ENCODE measurements at regions not wholly inside any gene's neighbourhood (a gene's known extent, or its start where the extent isn't known, plus 50 kb on each side); places are given as distances from the start of the nearest gene placed in this dataset.

DNA sequence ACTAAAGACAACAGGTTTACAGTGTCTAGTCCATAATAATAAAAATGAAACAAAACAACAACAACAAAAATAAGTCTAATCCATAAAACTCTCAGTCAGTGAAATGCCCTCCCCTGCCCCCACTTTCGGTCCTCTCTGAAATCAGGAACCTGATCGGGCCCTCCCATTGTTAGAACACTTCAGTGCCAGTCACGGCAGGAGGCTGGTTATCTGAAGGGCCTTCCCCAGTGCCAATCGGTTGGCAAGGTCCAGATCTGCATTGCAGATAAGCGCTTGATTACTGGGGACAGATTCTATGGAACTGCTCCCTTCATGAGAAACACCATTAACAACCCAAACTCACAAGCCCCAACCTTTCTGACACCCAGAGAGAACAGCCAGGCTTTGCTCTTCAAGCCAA lies 72.2 kb upstream of the EEPD1 start:
- Histone ChIP-seq H3K36me3 (ENCODE audit: control insufficient read depth in 2 of 2, insufficient read depth in 2 of 2, low read length in 1 of 2) (no peaks in the 10 kb centered on the region), H3K27ac (ENCODE audit: low read depth in 2 of 2, low read length in 1 of 2) (no peak overlapping the region), H3K4me3 (ENCODE audit: low read depth in 1 of 2, low read length in 2 of 2) (no peak overlapping the region), H3K4me1 (ENCODE audit: control insufficient read depth in 2 of 2, insufficient read depth in 2 of 2, low read length in 1 of 2) (peaks cover 0 to 2% of the 10 kb centered on the region in 2 donors), H3K9me3 (ENCODE audit: control insufficient read depth in 2 of 2, insufficient read depth in 1 of 2, low read depth in 1 of 2, low read length in 1 of 2) (no peaks in the 10 kb centered on the region), H3K27me3 (ENCODE audit: control insufficient read depth in 1 of 2, insufficient read depth in 2 of 2, low read length in 2 of 2) (no peaks in the 10 kb centered on the region)
- WGBS, 2 donors, result 83 to 91% methylated on average over 5 of the region's 5 CpGs

- H3K27me3 ChIP-seq (ENCODE audit: control insufficient read depth in 1 of 2, insufficient read depth in 2 of 2, low read length in 2 of 2), result no peaks in the 10 kb centered on the region
- H3K9me3 ChIP-seq (ENCODE audit: control insufficient read depth in 2 of 2, insufficient read depth in 1 of 2, low read depth in 1 of 2, low read length in 1 of 2), result no peaks in the 10 kb centered on the region
- no peak overlapping the region for H3K4me3 ChIP-seq (ENCODE audit: low read depth in 1 of 2, low read length in 2 of 2)
- H3K27ac ChIP-seq (ENCODE audit: low read depth in 2 of 2, low read length in 1 of 2), result no peak overlapping the region
- 72 to 79% methylated on average over 4 of the region's 4 CpGs for WGBS, 2 donors
- H3K4me1 ChIP-seq (ENCODE audit: control insufficient read depth in 2 of 2, insufficient read depth in 2 of 2, low read length in 1 of 2), result peaks cover 0 to 2% of the 10 kb centered on the region in 2 donors
- H3K36me3 ChIP-seq (ENCODE audit: control insufficient read depth in 2 of 2, insufficient read depth in 2 of 2, low read length in 1 of 2), result no peaks in the 10 kb centered on the region
These were observed 70.8 kb upstream of the EEPD1 start for GRCh38 chr7:36082216-36082615.

DNA sequence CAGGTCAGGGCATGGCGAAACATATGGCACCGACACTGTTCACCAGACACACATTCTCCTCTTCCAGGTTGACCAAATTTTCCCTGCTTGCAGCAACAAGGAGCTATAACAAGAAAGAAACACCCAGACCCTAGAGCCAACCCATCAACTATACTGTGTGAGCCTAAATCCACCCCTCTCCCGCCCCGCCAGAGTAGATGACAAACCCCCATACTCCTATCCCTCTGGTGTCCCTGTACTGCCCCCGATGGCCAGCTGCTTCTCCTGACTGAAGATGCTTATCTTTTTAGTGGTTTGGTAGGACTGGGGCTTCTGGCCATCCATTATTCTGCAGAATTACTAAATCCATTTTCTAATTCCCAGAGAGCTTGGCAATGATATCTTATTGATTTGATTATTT lies 70.1 kb upstream of the EEPD1 start:
- H3K9me3 ChIP-seq (ENCODE audit: control insufficient read depth in 2 of 2, insufficient read depth in 1 of 2, low read depth in 1 of 2, low read length in 1 of 2), result no peaks in the 10 kb centered on the region
- H3K27me3 ChIP-seq (ENCODE audit: control insufficient read depth in 1 of 2, insufficient read depth in 2 of 2, low read length in 2 of 2), result no peaks in the 10 kb centered on the region
- H3K4me1 ChIP-seq (ENCODE audit: control insufficient read depth in 2 of 2, insufficient read depth in 2 of 2, low read length in 1 of 2), result peaks cover 0 to 2% of the 10 kb centered on the region in 2 donors
- H3K36me3 ChIP-seq (ENCODE audit: control insufficient read depth in 2 of 2, insufficient read depth in 2 of 2, low read length in 1 of 2), result no peaks in the 10 kb centered on the region
- WGBS, 2 donors, result 88 to 91% methylated on average over 5 of the region's 5 CpGs
- no peak overlapping the region for H3K27ac ChIP-seq (ENCODE audit: low read depth in 2 of 2, low read length in 1 of 2)
- H3K4me3 ChIP-seq (ENCODE audit: low read depth in 1 of 2, low read length in 2 of 2), result no peak overlapping the region

- no peaks in the 10 kb centered on the region for H3K9me3 ChIP-seq (ENCODE audit: control insufficient read depth in 2 of 2, insufficient read depth in 1 of 2, low read depth in 1 of 2, low read length in 1 of 2)
- 78 to 83% methylated on average over 12 of the region's 12 CpGs for WGBS, 2 donors
- no peak overlapping the region for H3K4me3 ChIP-seq (ENCODE audit: low read depth in 1 of 2, low read length in 2 of 2)
- peaks cover 0 to 2% of the 10 kb centered on the region in 2 donors for H3K4me1 ChIP-seq (ENCODE audit: control insufficient read depth in 2 of 2, insufficient read depth in 2 of 2, low read length in 1 of 2)
- no peak overlapping the region for H3K27ac ChIP-seq (ENCODE audit: low read depth in 2 of 2, low read length in 1 of 2)
- no peaks in the 10 kb centered on the region for H3K36me3 ChIP-seq (ENCODE audit: control insufficient read depth in 2 of 2, insufficient read depth in 2 of 2, low read length in 1 of 2)
- no peaks in the 10 kb centered on the region for H3K27me3 ChIP-seq (ENCODE audit: control insufficient read depth in 1 of 2, insufficient read depth in 2 of 2, low read length in 2 of 2)
These were observed 69.3 kb upstream of the EEPD1 start for GRCh38 chr7:36083626-36084380.

GRCh38 chr7:36084485-36085091 lies 68.5 kb upstream of the EEPD1 start:
- WGBS, 2 donors, result 73 to 81% methylated on average over 26 of the region's 26 CpGs
- H3K9me3 ChIP-seq (ENCODE audit: control insufficient read depth in 2 of 2, insufficient read depth in 1 of 2, low read depth in 1 of 2, low read length in 1 of 2), result no peaks in the 10 kb centered on the region
- H3K36me3 ChIP-seq (ENCODE audit: control insufficient read depth in 2 of 2, insufficient read depth in 2 of 2, low read length in 1 of 2), result no peaks in the 10 kb centered on the region
- H3K4me1 ChIP-seq (ENCODE audit: control insufficient read depth in 2 of 2, insufficient read depth in 2 of 2, low read length in 1 of 2), result peaks cover 0 to 2% of the 10 kb centered on the region in 2 donors
- H3K27ac ChIP-seq (ENCODE audit: low read depth in 2 of 2, low read length in 1 of 2), result no peak overlapping the region
- no peak overlapping the region for H3K4me3 ChIP-seq (ENCODE audit: low read depth in 1 of 2, low read length in 2 of 2)
- H3K27me3 ChIP-seq (ENCODE audit: control insufficient read depth in 1 of 2, insufficient read depth in 2 of 2, low read length in 2 of 2), result no peaks in the 10 kb centered on the region

DNA sequence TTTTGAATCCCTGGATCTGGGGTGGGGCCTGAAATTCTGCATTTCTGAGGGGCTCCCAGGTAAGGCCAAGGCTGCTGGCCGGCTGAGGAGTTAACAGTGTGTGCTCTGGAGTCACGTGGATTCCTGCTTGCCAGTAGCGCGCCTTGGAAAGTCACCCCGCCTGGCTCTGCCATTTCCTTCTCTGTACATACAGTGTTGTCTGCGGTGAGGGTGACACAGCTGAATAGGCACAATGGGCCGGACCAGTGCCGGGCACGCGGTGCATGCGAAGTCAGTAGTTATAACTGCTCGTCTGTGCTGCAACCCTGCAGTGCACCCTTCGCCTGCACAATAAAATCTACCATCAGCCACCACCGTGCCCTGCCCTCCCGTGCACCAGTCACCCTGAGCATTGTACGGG lies 68.0 kb upstream of the EEPD1 start:
- H3K27ac ChIP-seq (ENCODE audit: low read depth in 2 of 2, low read length in 1 of 2), result no peak overlapping the region
- no peaks in the 10 kb centered on the region for H3K36me3 ChIP-seq (ENCODE audit: control insufficient read depth in 2 of 2, insufficient read depth in 2 of 2, low read length in 1 of 2)
- H3K4me3 ChIP-seq (ENCODE audit: low read depth in 1 of 2, low read length in 2 of 2), result no peak overlapping the region
- H3K9me3 ChIP-seq (ENCODE audit: control insufficient read depth in 2 of 2, insufficient read depth in 1 of 2, low read depth in 1 of 2, low read length in 1 of 2), result no peaks in the 10 kb centered on the region
- WGBS, 2 donors, result 93 to 94% methylated on average over 16 of the region's 16 CpGs
- H3K27me3 ChIP-seq (ENCODE audit: control insufficient read depth in 1 of 2, insufficient read depth in 2 of 2, low read length in 2 of 2), result no peaks in the 10 kb centered on the region
- peaks cover 0 to 2% of the 10 kb centered on the region in 2 donors for H3K4me1 ChIP-seq (ENCODE audit: control insufficient read depth in 2 of 2, insufficient read depth in 2 of 2, low read length in 1 of 2)

DNA sequence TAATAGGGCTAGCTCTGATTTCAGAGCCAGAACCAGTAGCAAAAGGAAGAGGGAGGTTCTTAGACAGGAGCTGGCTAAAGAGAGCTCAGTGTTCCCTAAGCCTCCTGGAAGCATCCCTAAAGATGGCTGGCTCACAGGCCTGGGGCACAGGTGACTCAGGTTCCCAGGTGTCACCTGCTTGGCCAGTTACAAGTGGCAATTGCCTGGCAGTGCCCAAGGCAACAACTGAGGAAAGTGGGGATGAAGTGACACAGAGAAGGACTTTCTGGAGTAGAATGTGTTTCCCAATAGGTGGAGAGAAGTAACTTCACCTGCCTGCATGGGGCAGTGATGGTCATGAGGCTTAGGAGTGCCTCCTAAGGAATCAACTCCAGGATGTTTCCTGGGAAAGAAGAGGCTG lies 66.5 kb upstream of the EEPD1 start:
- no peaks in the 10 kb centered on the region for H3K27me3 ChIP-seq (ENCODE audit: control insufficient read depth in 1 of 2, insufficient read depth in 2 of 2, low read length in 2 of 2)
- H3K4me1 ChIP-seq (ENCODE audit: control insufficient read depth in 2 of 2, insufficient read depth in 2 of 2, low read length in 1 of 2), result peaks cover 0 to 2% of the 10 kb centered on the region in 2 donors

DNA sequence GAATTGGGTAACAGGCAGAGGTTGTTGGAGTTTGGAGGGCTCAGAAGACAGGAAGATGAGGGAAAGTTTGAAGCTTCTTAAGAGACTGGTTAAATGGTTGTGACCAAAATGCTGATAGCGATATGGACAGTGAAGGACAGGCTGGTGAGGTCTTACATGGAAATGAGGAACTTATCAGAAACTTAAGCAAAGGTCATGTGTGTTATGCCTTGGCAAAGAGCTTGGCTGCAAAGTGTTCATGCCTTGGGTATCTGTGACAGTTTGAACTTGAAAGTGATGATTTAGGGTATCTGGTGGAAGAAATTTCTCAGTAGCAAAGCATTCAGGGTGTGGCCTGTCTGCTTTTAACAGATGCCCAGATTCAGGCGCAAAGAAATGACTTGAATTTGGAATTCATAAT lies 64.5 kb upstream of the EEPD1 start:
- H3K4me3 ChIP-seq (ENCODE audit: low read depth in 1 of 2, low read length in 2 of 2), result no peak overlapping the region
- H3K27ac ChIP-seq (ENCODE audit: low read depth in 2 of 2, low read length in 1 of 2), result no peak overlapping the region
- WGBS, 2 donors, result 87 to 88% methylated on average over 2 of the region's 2 CpGs
- peaks cover 0 to 2% of the 10 kb centered on the region in 2 donors for H3K4me1 ChIP-seq (ENCODE audit: control insufficient read depth in 2 of 2, insufficient read depth in 2 of 2, low read length in 1 of 2)
- H3K9me3 ChIP-seq (ENCODE audit: control insufficient read depth in 2 of 2, insufficient read depth in 1 of 2, low read depth in 1 of 2, low read length in 1 of 2), result no peaks in the 10 kb centered on the region
- H3K36me3 ChIP-seq (ENCODE audit: control insufficient read depth in 2 of 2, insufficient read depth in 2 of 2, low read length in 1 of 2), result no peaks in the 10 kb centered on the region
- H3K27me3 ChIP-seq (ENCODE audit: control insufficient read depth in 1 of 2, insufficient read depth in 2 of 2, low read length in 2 of 2), result no peaks in the 10 kb centered on the region

More for the DNA sequence above, 66.5 kb upstream of the EEPD1 start:
- H3K36me3 ChIP-seq (ENCODE audit: control insufficient read depth in 2 of 2, insufficient read depth in 2 of 2, low read length in 1 of 2), result no peaks in the 10 kb centered on the region
- H3K9me3 ChIP-seq (ENCODE audit: control insufficient read depth in 2 of 2, insufficient read depth in 1 of 2, low read depth in 1 of 2, low read length in 1 of 2), result no peaks in the 10 kb centered on the region
- H3K4me3 ChIP-seq (ENCODE audit: low read depth in 1 of 2, low read length in 2 of 2), result no peak overlapping the region
- H3K27ac ChIP-seq (ENCODE audit: low read depth in 2 of 2, low read length in 1 of 2), result no peak overlapping the region

DNA sequence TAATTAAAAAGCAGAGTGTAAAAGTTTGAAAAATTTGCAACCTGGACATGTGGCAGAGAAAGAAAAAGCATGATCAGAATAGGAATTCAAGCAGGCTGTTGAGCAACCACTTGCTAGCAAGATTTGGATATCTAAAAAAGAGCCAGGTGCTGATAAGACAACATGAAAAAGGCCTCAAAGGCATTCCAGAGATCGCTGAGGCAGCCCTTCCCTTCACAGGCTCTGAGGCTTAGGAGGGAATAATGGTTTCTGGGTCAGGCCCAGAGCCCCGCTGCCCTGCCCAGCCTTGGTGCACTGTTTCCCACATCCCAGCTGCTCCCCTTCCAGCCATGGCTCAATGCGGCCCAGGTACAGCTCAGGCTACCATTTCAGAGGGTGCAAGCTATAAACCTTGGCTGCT lies 64.1 kb upstream of the EEPD1 start:
- Histone ChIP-seq H3K4me3 (ENCODE audit: low read depth in 1 of 2, low read length in 2 of 2) (no peak overlapping the region), H3K4me1 (ENCODE audit: control insufficient read depth in 2 of 2, insufficient read depth in 2 of 2, low read length in 1 of 2) (peaks cover 0 to 2% of the 10 kb centered on the region in 2 donors), H3K27ac (ENCODE audit: low read depth in 2 of 2, low read length in 1 of 2) (no peak overlapping the region), H3K9me3 (ENCODE audit: control insufficient read depth in 2 of 2, insufficient read depth in 1 of 2, low read depth in 1 of 2, low read length in 1 of 2) (no peaks in the 10 kb centered on the region), H3K36me3 (ENCODE audit: control insufficient read depth in 2 of 2, insufficient read depth in 2 of 2, low read length in 1 of 2) (no peaks in the 10 kb centered on the region), H3K27me3 (ENCODE audit: control insufficient read depth in 1 of 2, insufficient read depth in 2 of 2, low read length in 2 of 2) (no peaks in the 10 kb centered on the region)
- WGBS, 2 donors, result 31 to 64% methylated on average over 3 of the region's 3 CpGs
